ENCODE measurements at regions not wholly inside any gene's neighbourhood (a gene's known extent, or its start where the extent isn't known, plus 50 kb on each side); places are given as distances from the start of the nearest gene placed in this dataset.
"Not testable (repeated sequence)": the region's sequence is repeated elsewhere in the genome, so short reads cannot be mapped to it uniquely, and the experiment has no call there.

DNA sequence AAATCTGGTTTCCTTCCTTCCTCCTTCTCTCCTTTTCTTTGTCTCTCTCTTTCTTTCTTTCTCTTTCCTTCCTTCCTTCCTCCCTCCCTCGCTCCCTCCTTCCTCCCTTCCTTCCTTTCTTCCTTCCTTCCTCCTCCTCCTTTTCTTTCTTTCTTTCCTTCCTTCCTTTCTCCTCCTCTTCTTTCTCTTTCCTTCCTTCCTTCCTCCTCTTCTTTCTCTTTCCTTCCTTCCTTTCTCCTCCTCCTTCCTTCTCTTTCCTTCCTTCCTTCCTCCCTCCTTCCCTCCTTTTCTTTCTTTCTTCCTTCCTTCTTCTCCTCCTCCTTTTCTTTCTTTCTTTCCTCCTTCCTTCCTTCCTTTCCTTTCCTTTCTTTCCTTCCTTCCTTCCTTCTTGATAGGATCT is 61.2 kb downstream of the VIP start:
- 66% methylated on average over 1 of the region's 1 CpG for WGBS (ENCODE audit: insufficient coverage)
- Histone ChIP-seq H3K9me3 (replicated peaks; ENCODE audit: control insufficient read depth, low read depth, low read length) (no peaks in the 10 kb centered on the region), H3K27me3 (ENCODE audit: control insufficient read depth, insufficient read depth, low read length) (no peaks in the 10 kb centered on the region), H3K4me3 (ENCODE audit: low read length) (no peak overlapping the region), H3K27ac (ENCODE audit: low read length) (no peak overlapping the region), H3K36me3 (ENCODE audit: control insufficient read depth, insufficient read depth, low read length) (no peaks in the 10 kb centered on the region), H3K4me1 (ENCODE audit: control insufficient read depth, insufficient read depth, low read length) (no peaks in the 10 kb centered on the region)
- DNase-seq = no peak

DNA sequence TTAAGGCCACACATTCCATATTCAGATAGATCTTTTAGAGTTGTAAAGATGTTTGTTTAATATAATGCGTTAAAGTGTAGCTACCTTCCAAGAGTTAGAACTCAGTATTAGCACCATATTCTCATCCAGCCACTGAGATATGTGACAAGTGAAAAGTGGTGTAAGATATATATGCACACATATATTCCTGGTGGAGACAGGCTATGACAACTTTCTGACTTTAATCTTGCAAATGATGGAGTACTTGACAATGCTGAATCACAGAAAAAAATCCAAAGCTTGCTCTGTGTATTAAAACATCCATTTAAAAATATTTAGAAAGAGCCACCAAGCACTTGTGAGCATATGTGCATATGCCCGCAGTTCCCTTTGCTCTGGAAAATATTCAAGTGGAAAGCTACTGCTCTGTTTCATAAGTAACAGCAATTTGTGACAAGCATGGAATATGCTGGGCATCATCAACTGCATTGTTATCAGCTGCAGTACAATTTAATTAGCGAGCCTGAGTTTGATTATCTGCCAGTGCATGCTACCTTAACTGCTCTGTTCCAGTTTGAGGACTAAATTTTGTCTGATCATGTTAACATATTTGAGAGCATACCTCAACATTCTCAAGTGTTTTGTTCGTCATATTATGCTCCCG is 64.8 kb downstream of the VIP start:
- Histone ChIP-seq H3K4me3 (ENCODE audit: low read length) (no peak overlapping the region), H3K9me3 (replicated peaks; ENCODE audit: control insufficient read depth, low read depth, low read length) (no peaks in the 10 kb centered on the region), H3K27me3 (ENCODE audit: control insufficient read depth, insufficient read depth, low read length) (no peaks in the 10 kb centered on the region), H3K27ac (ENCODE audit: low read length) (no peak overlapping the region), H3K4me1 (ENCODE audit: control insufficient read depth, insufficient read depth, low read length) (no peaks in the 10 kb centered on the region), H3K36me3 (ENCODE audit: control insufficient read depth, insufficient read depth, low read length) (no peaks in the 10 kb centered on the region)
- WGBS (ENCODE audit: insufficient coverage) = 68% methylated on average over 2 of the region's 5 CpGs
- DNase-seq = no peak

DNA sequence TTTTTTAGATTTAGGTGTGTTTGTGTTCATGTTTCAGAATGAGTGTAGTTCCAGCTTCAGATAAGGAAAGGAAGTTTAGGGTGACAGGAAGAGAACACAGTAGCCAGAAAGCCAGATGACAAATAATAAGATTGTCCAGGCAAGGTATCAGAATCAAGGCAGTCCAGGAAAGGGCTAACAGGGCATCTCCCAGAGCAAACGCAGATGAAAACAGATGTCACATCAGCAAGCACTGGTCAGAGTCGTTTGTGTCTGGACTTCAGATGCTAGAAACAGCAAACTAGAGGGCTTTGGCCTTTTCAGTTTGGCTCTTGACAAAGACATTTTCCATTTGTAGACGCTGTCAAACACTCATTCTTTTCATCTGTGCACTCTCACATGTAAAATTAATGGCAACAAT is 65.5 kb downstream of the VIP start:
- Histone ChIP-seq H3K4me1 (ENCODE audit: control insufficient read depth, insufficient read depth, low read length) (no peaks in the 10 kb centered on the region), H3K27me3 (ENCODE audit: control insufficient read depth, insufficient read depth, low read length) (no peaks in the 10 kb centered on the region), H3K27ac (ENCODE audit: low read length) (no peak overlapping the region), H3K36me3 (ENCODE audit: control insufficient read depth, insufficient read depth, low read length) (no peaks in the 10 kb centered on the region), H3K4me3 (ENCODE audit: low read length) (no peak overlapping the region), H3K9me3 (replicated peaks; ENCODE audit: control insufficient read depth, low read depth, low read length) (no peaks in the 10 kb centered on the region)
- WGBS (ENCODE audit: insufficient coverage) = 33% methylated on average over 2 of the region's 3 CpGs
- no peak for DNase-seq

- Histone ChIP-seq H3K27ac (ENCODE audit: low read length) (no peak overlapping the region), H3K4me3 (ENCODE audit: low read length) (no peak overlapping the region), H3K9me3 (replicated peaks; ENCODE audit: control insufficient read depth, low read depth, low read length) (no peaks in the 10 kb centered on the region), H3K27me3 (ENCODE audit: control insufficient read depth, insufficient read depth, low read length) (no peaks in the 10 kb centered on the region), H3K36me3 (ENCODE audit: control insufficient read depth, insufficient read depth, low read length) (no peaks in the 10 kb centered on the region), H3K4me1 (ENCODE audit: control insufficient read depth, insufficient read depth, low read length) (no peaks in the 10 kb centered on the region)
- DNase-seq = peak; percentile 3
- WGBS (ENCODE audit: insufficient coverage) = 35% methylated on average over 2 of the region's 4 CpGs
Measured at GRCh38 chr6:152821525-152821924, 70.9 kb downstream of the VIP start.

DNA sequence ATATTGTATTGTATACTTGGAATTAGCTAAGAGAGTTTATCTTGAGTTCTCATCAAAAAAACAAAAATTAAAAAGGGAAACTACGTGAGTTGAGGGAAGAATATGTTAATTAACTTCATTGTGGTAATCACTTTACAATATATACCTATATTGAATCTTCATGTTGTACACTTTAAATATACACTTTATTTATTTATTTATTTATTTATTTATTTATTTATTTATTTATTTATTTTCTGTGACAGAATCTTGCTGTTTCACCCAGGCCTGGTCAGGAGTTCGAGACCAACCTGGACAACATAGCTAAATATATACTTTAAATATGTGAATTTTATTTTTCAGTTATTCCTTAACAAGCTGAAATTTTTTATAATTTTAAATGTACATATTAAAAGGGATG is 74.1 kb downstream of the VIP start:
- H3K4me3 ChIP-seq (ENCODE audit: low read length) = no peak overlapping the region
- H3K27me3 ChIP-seq (ENCODE audit: control insufficient read depth, insufficient read depth, low read length) = no peaks in the 10 kb centered on the region
- no peak for DNase-seq

DNA sequence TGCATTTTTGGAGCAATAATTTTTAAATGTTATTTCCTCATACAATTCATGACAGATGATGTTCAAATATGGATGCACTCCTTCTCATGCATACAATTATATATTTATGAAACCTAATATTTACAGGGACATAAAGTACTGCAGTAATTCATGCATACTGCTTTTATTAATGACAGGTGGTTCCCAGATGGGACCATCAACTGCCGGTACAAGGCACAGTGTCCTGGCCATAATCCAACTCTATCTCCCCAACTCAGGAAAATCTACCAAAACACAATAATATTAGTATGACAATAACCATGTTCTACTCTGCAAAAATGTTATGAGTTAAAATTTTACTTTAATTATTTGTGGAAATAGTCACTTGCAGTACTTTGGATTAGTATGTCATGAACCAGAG is 77.8 kb downstream of the VIP start:
- H3K4me3 ChIP-seq (ENCODE audit: low read length) = no peak overlapping the region
- H3K27ac ChIP-seq (ENCODE audit: low read length) = no peak overlapping the region
- no peak for DNase-seq
- H3K36me3 ChIP-seq (ENCODE audit: control insufficient read depth, insufficient read depth, low read length) = no peaks in the 10 kb centered on the region
- H3K9me3 ChIP-seq (replicated peaks; ENCODE audit: control insufficient read depth, low read depth, low read length) = no peaks in the 10 kb centered on the region
- WGBS (ENCODE audit: insufficient coverage) = no CpG with 5 or more reads among the region's 1 CpG
- H3K27me3 ChIP-seq (ENCODE audit: control insufficient read depth, insufficient read depth, low read length) = no peaks in the 10 kb centered on the region
- H3K4me1 ChIP-seq (ENCODE audit: control insufficient read depth, insufficient read depth, low read length) = no peaks in the 10 kb centered on the region

More for the DNA sequence above, 74.1 kb downstream of the VIP start:
- Histone ChIP-seq H3K27ac (ENCODE audit: low read length) (no peak overlapping the region), H3K36me3 (ENCODE audit: control insufficient read depth, insufficient read depth, low read length) (no peaks in the 10 kb centered on the region), H3K9me3 (replicated peaks; ENCODE audit: control insufficient read depth, low read depth, low read length) (no peaks in the 10 kb centered on the region), H3K4me1 (ENCODE audit: control insufficient read depth, insufficient read depth, low read length) (no peaks in the 10 kb centered on the region)
- WGBS (ENCODE audit: insufficient coverage) = no CpG with 5 or more reads among the region's 2 CpGs

- not testable (repeated sequence) for H3K27ac ChIP-seq (ENCODE audit: low read length); H3K4me3 ChIP-seq (ENCODE audit: low read length); H3K27me3 ChIP-seq (ENCODE audit: control insufficient read depth, insufficient read depth, low read length); H3K9me3 ChIP-seq (replicated peaks; ENCODE audit: control insufficient read depth, low read depth, low read length); H3K4me1 ChIP-seq (ENCODE audit: control insufficient read depth, insufficient read depth, low read length); DNase-seq; H3K36me3 ChIP-seq (ENCODE audit: control insufficient read depth, insufficient read depth, low read length)
- WGBS (ENCODE audit: insufficient coverage) = 92% methylated on average over 24 of the region's 31 CpGs
Measured at GRCh38 chr6:152834366-152834765, 83.8 kb downstream of the VIP start.

DNA sequence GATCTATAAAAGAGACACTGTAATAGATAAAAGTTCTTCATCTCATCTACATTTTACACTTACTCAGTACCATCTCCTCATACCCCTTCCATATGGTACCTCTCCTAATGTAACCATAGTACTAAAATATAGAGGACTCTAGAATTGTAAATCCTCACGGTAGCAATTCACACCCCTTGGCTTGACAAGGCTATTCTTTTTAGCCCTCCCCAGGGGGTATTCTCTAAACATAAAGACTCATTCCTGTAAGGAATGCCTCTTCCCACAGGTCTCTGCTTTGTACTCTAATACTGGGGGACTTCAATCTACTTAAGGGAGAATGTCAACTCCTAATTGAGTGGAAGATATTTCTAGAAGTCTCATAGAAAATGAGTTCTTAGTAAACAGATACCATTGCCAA is 85.9 kb downstream of the VIP start:
- H3K27me3 ChIP-seq (ENCODE audit: control insufficient read depth, insufficient read depth, low read length) = no peaks in the 10 kb centered on the region
- WGBS (ENCODE audit: insufficient coverage) = no CpG with 5 or more reads among the region's 1 CpG
- H3K4me1 ChIP-seq (ENCODE audit: control insufficient read depth, insufficient read depth, low read length) = no peaks in the 10 kb centered on the region
- no peaks in the 10 kb centered on the region for H3K36me3 ChIP-seq (ENCODE audit: control insufficient read depth, insufficient read depth, low read length)
- H3K4me3 ChIP-seq (ENCODE audit: low read length) = no peak overlapping the region
- no peak for DNase-seq
- no peak overlapping the region for H3K27ac ChIP-seq (ENCODE audit: low read length)
- no peaks in the 10 kb centered on the region for H3K9me3 ChIP-seq (replicated peaks; ENCODE audit: control insufficient read depth, low read depth, low read length)

DNA sequence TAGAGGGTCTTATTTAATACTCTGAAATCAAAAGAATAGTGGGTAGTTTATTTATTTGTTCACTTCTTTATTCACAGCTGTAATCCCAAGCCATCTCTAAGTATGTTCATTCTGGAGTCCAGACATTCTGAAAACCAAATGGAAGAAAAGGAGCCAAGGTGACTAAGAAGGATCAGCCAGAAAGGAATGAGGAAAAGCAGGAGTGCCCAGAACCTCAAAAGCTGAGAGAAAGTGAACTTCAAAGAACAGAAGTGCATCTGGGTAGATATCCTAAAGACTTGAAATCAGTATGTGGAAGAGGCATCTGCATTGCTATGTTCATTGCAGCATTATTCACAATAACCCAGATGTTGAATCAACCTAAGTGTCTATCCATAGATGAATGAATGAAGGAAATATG is 94.8 kb downstream of the VIP start:
- Histone ChIP-seq H3K36me3 (ENCODE audit: control insufficient read depth, insufficient read depth, low read length) (no peaks in the 10 kb centered on the region), H3K9me3 (replicated peaks; ENCODE audit: control insufficient read depth, low read depth, low read length) (no peaks in the 10 kb centered on the region), H3K27ac (ENCODE audit: low read length) (no peak overlapping the region), H3K4me1 (ENCODE audit: control insufficient read depth, insufficient read depth, low read length) (no peaks in the 10 kb centered on the region), H3K4me3 (ENCODE audit: low read length) (no peak overlapping the region), H3K27me3 (ENCODE audit: control insufficient read depth, insufficient read depth, low read length) (no peaks in the 10 kb centered on the region)
- no peak for DNase-seq

DNA sequence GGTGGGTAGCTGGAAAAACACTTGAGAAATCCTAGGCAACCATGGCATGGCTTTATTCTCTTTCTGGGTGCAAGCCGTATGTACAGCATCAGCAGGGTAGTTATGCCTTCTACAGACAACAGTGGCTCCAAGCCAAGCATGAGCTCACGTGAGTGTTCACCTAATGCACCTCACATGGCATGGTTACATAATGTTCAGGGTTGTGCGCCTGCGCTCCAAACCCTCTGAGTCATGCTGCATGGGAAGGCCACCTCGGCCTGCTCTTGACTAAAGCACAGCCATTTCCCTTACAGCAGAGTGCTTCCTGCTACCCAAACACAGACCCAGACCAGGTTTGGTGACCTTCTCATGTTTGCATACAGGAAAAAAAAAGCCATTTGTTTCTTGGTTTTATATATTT is 96.2 kb downstream of the VIP start:
- Histone ChIP-seq H3K27ac (ENCODE audit: low read length) (no peak overlapping the region), H3K27me3 (ENCODE audit: control insufficient read depth, insufficient read depth, low read length) (no peaks in the 10 kb centered on the region), H3K9me3 (replicated peaks; ENCODE audit: control insufficient read depth, low read depth, low read length) (no peaks in the 10 kb centered on the region), H3K4me3 (ENCODE audit: low read length) (no peak overlapping the region), H3K4me1 (ENCODE audit: control insufficient read depth, insufficient read depth, low read length) (no peaks in the 10 kb centered on the region), H3K36me3 (ENCODE audit: control insufficient read depth, insufficient read depth, low read length) (no peaks in the 10 kb centered on the region)
- DNase-seq = no peak
- WGBS (ENCODE audit: insufficient coverage) = 92% methylated on average over 4 of the region's 5 CpGs

DNA sequence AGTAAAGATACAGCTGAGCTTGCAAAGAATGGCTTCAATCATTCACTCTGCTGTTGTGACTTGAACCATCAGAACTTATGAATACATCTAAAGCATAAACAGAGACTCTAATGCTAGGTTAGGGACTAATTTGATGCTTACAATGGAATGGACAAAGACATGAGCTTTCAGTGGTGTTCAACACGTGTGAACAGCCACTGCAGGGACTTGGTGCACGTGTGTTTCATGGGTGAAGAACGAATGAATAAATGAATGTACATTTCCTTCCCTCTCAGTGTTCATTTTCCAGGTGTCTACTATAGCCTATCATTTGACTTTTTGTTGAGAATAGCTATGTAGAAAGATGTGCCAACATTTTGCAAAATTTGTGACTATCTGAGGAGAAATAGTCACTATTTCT is 98.3 kb downstream of the VIP start:
- no peaks in the 10 kb centered on the region for H3K27me3 ChIP-seq (ENCODE audit: control insufficient read depth, insufficient read depth, low read length)
- no peaks in the 10 kb centered on the region for H3K9me3 ChIP-seq (replicated peaks; ENCODE audit: control insufficient read depth, low read depth, low read length)
- no CpG with 5 or more reads among the region's 3 CpGs for WGBS (ENCODE audit: insufficient coverage)

More for the DNA sequence above, 98.3 kb downstream of the VIP start:
- H3K4me1 ChIP-seq (ENCODE audit: control insufficient read depth, insufficient read depth, low read length) = no peaks in the 10 kb centered on the region
- no peak overlapping the region for H3K27ac ChIP-seq (ENCODE audit: low read length)
- H3K4me3 ChIP-seq (ENCODE audit: low read length) = no peak overlapping the region
- DNase-seq = no peak
- no peaks in the 10 kb centered on the region for H3K36me3 ChIP-seq (ENCODE audit: control insufficient read depth, insufficient read depth, low read length)
